C4-2B (cell line): ENCODE measurements at regions not wholly inside any gene's neighbourhood (a gene's known extent, or its start where the extent isn't known, plus 50 kb on each side); places are given as distances from the start of the nearest gene placed in this dataset.

Experiments used
- CTCF ChIP-seq: fragments of 450-650 bp; conservative IDR thresholded peaks from 2 replicates; pipeline ENCODE4 v1.5.1; 2017; ENCODE audit warnings: mild to moderate bottlenecking
- ZFX ChIP-seq: fragments of 450-650 bp; IDR thresholded peaks from 2 replicates; pipeline ENCODE4 v1.6.1; 2017

DNA sequence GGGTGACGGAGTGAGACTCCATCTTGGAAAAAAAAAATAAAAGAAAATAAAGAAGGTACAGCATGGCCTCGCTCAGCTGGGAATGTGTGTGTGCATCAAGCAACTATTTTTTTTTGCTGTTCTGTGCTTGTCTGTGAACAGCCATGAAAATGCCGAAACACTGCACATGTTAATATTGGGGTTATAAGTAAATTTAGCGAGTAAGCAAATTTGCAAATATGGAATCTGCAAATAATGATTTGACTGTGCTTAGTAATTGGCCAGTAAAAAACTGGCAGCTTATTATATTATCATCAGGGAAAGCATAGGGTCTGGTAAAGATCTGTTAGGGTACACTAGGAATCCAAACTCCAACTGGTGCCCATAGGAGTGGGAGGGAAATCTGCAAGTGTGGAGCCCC is 278.1 kb upstream of the KLF4 start:
- no peak for TF ChIP-seq CTCF
- no peak for TF ChIP-seq ZFX
